NCI-H524 treated with DMSO at 0.1 percent for 48 hours (cell line): ENCODE measurements at regions not wholly inside any gene's neighbourhood (a gene's known extent, or its start where the extent isn't known, plus 50 kb on each side); places are given as distances from the start of the nearest gene placed in this dataset.

Experiments used
- DNase-seq: peaks from one replicate; lab custom pipeline; 2025; lab: John Stamatoyannopoulos, UW

DNA sequence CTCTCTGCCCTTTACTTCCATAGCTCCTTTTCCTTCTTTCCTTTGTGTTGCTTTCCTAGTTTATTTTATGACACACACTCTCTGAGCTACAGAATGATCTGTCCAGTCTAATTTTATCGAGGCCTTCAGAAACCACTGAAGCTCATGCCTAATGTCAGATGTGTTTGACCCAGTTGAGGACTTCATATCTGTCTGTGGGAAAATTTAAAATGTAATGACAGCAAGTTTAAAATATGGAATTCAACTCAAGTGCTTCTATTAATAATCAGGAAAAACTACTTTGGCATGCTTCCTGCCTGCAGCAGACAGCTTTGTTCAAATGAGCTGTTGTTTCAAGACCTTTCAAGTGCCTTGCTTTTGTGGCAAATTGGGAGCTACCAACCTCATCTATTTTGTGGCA, 261.8 kb upstream of the MTNR1B start:
- no peak for DNase-seq

DNA sequence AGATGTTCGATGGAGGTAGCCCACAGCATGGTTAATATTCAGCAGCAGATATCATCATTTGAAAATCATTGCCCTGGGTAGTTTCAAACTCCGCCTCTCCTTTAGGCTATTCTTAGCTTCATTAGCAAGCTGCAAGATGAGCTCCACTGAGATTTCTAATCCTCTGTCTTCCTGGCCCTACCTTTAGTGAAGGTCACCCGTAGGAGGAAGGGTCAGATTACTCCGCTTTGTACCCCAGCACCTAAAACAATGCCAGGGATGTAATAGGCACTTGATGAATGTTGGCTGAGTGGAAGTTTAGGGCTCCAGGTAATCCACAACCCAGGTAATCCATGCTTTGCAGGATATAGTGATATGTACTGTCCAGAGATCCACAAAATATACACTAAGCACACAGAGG, 260.1 kb upstream of the MTNR1B start:
- no peak for DNase-seq

DNA sequence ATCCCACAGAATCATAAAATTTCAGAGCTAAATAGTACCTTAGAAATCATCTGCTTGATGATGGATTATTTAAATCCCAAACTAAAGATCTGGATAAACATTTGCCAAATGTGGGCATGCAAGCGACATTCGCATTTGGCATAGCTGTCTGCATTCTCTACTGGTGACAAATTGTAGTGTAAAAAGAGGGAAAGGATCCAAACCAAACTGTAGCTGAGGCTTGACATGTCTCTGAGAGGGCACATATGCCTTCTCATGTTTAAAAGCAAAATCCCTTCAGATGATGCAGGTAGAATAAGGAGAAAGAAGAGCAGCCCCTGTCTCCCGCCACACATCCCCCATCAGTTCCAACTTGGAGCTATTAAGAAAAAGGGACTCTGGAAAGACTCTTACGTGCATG, 257.5 kb upstream of the MTNR1B start:
- no peak for DNase-seq

DNA sequence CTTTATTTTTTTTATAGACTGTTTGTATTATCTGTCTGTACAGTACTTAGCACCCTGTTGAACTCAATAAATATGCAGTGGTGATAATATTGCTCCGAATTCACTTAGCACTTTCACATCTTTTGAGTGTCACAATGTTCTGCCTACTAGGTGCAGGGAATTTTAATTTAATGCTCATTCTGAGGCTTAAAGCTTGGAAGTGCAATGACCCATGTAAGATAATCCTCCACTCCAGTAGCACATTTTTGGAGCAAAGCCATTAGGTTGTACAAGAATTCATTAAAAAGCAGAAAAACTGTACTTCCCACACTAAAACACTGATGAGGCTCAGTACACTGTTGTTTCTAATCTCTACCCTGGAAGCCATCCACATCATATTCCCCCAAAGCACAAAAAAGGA, 255.3 kb upstream of the MTNR1B start:
- DNase-seq = no peak

DNA sequence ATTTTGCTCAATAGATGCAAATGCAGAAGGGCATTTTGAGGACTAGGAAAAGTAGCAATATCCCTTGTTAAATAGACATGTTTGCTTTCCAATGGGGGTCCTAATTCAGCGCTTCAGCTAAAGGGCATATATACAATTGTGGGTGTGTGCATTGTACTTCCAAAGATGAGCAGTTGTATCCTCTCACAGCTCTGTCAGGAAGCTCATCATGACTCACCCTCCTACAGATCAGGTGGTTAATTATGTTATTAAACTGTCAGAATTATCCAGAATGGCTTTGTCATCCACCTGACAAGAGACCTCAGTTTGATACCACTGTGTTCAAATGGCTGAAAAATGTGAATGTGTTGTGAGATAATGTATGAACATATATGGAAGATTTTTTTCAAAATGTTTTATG, 252.2 kb upstream of the MTNR1B start:
- no peak for DNase-seq

DNA sequence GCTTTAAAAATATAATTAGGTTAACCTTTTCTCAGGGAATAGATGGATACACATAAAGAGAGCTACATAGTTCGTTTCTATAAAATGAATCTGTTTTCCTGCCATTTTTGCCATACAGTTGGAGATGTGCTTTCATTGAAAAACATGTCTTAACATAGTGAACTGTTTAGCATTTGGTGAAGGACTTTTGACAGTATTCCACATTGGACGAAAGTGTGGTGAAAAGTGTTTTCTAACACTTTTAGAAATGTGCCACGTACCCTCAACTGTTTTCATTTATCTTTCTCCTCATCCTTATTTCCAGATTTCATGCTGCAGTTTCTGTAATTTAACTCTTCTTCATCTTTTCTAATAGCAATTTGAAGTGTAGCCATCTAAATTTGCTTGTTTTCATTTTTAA, 249.1 kb upstream of the MTNR1B start:
- DNase-seq = no peak

DNA sequence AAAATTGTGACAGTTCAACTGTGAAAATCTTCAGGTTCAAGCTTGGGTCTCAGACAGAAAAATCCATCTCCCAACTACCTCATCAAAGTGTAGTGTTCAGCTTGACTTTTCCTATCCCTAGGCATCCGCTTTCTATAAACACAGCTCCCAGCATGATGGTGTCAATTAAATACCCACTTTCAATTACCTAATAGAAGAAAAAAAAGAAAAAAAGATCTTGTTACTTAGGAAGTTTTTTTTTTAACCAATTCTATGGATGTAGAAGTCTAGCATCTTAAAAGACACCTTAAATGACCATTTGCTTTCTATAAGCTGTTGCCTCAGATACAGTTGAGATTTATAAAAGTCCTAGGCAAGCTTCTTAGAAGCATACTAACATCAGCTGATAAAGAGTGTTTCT, 244.1 kb upstream of the MTNR1B start:
- DNase-seq = no peak

DNA sequence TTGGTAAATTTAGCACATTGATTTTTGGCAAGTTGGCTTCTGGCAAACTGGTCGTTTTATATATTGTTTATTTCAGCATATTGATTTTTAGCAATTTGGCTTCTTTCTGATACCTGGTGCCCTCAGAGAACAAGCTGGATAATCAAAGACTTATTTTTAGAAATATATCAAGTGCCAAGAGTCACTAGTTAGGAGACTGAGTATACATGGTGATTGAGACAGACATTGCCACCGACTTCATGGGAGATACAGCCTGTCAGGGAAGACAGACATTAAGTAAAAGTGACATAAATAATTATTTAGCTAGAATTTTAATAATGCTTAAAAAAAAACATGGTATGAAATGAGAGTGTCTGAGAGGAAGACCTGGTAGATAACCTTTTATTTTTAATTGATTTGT, 242.3 kb upstream of the MTNR1B start:
- DNase-seq = no peak

DNA sequence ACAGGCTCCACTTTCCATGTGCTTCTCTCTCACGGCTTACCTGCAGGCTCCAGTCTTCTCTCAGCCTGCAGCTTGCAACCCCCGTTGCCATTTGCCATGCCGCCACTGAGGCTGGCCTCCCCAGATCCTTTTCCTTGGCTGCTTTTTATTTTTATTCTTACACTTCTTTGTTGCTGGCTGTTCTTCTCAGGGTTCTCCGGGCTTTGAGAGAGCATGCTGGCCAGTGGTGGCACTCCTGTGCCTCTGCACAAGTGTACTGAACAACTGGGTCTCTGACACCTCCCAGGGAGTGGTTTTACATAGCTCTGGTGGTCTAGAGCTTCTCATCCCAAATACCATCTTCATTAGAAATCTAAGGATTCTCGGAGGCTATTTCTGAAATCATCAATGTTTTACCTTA, 241.7 kb upstream of the MTNR1B start:
- DNase-seq = no peak

DNA sequence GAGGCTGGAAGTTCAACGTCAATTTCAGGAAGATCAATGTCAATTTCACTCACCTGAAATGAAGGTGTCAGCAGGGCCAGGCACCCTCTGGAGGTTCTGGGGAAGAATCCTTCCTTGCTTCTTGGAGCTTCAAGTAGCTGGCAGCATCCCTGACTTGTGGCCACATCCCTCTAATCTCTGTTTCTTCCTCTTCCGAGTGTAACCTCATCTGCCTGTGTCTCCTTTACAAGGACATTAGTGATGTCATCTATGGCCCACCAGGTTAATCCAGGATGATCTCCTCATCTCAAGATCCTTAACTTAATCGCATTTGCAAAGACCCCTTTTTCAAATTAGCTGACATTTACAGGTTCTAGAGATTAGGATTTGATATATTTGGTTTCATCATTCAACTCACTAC, 240.8 kb upstream of the MTNR1B start:
- peak; percentile 48 for DNase-seq

DNA sequence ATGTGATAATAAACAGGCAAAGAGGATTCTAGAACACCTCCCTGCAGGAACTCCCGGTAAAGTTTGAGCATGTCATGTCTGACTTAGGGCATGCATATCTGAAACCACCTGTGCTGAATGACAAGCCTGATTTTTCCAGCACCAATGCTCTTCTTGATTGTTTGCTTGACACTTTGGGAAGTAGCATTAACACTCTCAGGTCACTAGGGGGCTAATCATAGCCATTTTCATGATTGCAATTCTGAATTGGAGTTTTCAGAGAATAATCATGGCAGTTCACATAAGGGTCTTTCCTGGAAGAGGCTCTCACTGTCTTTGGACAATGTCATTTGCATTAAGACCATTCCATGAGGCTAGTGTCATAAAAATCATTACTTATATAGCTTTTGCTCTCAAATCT, 234.4 kb upstream of the MTNR1B start:
- no peak for DNase-seq

DNA sequence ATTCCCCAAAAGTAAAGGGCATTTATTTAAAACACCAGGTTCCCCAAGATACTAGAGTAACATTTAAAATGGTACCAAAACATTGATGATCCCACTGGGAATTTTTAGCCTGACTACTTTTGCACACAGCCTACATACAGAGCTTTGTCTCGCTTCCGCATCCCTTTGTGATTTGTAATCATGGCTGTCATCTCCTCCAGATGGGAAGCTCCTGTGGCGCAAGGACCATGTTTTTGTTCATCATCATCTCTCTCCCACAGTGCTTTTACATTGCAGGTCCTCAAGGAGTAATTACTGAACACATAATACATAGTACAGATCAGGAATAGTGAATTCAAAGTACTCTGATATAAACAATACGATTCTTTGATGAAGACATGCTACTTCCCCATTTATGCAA, 231.2 kb upstream of the MTNR1B start:
- DNase-seq = no peak

DNA sequence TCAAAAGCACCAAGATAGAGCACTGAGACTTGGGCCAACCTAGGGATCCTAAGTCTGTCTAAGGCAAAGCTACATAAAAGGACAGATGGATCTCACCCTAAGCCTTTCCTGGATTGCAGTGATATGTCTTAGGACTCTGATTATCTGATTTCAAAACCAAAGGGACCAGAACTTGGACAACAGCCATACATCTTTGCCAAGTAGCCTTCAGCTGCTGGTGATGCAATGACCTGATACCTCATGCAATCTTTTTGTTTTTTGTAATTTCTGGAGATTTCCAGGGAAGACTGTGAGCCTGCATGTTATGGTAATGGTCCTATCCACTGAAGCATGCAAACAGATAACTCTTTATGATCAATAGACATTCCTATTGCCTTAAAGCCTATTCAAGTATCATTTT, 230.4 kb upstream of the MTNR1B start:
- DNase-seq = peak; percentile 26

DNA sequence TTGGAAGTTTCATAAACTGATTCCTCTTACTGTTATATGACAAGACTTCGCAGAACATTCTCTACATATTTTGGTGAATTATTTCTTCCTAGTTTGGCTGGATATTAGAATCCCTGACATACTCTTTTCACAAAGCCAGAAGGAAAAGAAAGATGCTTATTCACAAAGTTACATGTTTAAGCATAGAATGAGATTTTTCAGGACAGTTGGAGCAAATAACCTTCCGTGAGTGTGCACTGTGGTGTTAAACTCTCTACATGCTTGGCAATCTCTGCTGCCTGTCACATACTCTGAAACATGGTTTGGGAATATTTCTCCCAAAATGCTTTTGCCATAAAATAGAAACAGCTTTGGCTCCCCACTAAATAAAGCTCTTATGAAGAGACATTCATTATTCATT, 230.0 kb upstream of the MTNR1B start:
- DNase-seq = no peak

DNA sequence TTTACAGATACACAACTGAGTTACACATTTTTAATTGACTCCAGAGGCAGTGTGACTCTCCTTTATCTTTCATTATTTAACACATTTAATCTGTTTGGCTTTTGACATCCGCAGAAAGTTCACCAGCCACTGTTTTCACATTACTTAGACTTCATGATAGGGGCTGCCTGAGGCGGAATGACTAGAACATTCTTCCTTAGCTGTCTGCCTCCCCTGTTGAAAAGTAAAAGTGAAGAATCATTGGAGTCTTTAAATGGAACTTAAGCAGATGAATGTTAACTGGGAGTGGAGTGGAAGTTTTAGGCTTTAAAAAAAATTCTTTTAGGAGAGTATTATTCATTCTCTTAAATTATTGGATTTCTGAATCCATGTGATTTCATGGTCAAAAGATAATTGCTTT, 229.2 kb upstream of the MTNR1B start:
- no peak for DNase-seq

DNA sequence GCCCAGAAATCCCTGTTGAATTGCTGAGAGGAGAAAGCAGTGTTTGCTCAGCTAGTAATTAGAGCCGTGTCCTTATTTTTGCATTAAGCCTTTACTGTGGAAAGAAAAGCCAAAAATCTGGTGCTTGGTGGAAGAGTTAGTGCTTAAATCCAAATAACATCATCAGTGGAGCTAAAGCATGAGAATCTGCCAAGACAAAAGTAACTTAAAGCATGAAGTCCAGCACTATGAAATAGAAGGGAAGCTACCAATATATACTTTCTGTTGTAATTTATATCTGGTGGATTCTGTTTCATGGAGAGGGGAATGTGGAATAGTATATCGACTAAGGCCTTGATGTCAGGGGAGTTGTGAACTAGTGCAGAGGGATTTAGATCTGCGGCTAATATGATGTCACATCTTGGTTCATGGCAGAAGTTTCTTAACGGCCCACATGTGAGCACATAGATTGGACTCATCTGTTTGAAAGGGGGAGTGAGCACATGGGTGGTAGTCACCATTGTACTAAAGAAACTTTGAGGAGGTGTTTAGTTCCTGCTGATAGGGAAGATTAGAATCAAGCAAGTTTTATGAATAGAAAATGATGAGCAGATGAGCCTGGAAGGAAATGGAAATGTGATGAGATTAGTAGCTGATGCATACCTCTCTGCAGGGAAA, 224.4 kb upstream of the MTNR1B start:
- DNase-seq = no peak

DNA sequence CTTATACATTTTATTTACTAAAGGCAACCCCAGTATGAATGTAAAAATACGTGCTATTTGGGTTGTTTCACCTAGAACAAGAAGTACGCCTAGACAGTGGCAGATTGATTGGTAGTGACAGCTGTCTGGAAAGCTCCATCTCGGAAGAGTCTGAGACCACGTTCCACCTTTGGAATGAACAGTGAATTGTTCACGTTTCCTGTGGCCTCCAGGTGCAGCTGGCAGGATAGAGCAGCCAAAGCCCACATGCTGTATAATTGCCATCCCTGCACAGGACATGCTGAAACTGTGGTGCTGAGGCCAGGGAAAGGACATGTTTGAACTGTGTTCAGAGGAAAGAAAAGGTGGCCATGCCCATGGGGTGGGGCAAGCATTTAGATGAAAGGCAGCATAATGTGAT, 218.7 kb upstream of the MTNR1B start:
- DNase-seq = no peak

DNA sequence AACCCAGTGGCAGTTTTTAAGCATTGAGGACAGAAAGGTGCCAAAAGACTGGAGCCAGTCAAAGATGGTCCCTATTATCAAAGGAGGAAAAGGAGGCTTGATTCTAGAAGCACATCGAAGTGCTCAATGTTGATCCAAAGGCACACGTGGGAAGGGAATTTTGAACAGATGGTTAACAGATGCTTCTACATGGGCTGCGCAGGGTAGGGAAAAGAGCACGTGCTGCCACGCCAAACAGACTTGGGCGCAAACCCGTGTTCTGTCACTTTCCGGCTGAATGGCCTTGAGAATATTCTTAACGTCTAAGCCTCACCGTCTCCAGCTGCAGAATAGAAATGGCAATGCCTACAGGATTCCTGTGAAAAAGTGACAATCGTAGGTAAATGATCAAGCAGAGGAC, 217.9 kb upstream of the MTNR1B start:
- peak; percentile 14 for DNase-seq

DNA sequence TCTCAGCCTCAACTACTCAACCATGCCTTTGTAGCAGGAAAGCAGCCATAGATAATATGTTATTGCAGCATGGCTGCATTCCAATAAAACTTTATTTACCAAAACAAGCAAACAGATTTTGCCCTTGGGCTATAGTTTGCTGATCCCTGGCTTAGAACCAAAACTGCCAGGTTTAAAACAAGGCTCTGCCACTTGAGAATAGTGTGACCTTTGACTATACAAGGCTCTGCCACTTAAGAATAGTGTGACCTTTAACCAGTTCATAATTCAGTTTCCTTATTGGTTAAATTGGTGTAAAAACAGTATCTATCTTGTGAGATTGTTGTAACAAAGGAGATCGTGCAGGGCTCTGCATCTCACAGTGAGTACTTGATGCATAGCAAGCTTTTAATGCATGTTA, 217.3 kb upstream of the MTNR1B start:
- DNase-seq = no peak

DNA sequence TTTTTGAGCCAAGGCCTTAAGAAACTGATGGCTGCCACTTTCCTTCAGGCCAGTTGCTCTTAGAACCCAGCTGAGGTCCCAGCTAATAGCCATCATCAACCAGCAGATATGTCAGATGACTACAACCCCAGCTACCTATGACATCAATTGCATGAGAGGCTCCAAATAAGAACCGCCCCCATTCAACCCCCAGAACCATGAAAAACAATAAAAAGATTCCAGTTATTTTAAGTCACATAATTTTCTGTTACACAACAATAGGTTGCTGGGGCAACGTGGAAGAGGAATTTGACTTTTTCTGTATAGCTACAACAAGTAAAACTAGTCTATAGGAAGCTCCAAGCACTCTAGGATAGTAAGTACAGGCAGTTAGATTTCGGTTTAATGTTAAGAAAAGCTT, 216.3 kb upstream of the MTNR1B start:
- DNase-seq = no peak

DNA sequence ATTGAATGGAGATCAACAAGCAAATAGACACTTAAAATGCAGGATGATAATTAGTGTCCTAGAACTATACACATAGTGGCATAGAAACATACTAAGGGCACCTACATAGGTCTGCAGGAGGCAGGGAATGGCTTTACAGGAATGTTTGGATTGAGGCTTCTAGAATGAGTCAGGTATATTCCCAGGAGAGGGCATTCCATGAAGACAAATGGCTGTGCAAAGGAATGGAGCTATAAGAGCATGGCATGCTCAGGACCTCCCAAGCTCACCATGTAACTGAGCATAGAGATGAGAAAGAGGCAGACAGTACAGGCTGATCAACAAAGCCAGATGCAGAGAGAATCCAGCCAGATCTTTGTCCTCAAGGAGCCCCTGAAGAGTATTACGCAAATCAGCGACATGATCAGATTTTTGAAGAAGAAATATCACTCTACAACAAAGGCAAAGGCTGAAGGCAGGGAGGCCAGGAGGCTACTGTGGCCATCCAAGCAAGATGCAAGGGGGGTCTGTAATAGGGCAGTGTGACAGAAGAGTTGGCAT, 211.1 kb upstream of the MTNR1B start:
- no peak for DNase-seq

DNA sequence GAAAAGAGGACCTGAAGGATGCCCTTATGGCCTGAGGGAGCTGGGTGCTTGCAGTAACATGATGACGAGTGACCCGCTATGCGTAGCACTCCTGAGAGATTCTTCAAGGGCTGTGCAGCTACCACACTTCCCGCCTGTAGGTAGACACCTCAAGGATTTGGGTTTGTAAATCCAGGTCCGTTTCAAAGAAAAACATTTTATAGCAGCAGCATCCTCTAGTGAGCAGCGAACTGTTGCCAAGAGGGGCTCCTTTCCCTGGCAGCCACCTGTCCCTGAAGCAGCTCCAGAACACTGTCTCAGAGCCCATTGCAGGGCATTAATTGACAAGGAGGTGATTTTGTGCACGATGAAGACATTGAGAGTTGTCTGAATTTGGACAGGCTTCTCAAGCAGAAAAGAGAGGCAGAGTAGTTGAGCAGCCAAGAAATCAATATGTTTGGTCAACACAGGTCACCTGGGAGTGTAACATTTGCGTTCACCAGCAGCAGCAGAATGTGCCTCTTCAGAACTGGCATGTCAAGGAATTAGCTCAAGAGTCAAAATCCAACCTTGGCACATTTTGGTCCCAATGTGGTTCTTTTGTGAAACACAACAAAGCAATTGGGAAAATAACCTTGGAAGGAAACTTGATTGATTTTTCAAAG, 209.8 kb upstream of the MTNR1B start:
- DNase-seq = no peak

DNA sequence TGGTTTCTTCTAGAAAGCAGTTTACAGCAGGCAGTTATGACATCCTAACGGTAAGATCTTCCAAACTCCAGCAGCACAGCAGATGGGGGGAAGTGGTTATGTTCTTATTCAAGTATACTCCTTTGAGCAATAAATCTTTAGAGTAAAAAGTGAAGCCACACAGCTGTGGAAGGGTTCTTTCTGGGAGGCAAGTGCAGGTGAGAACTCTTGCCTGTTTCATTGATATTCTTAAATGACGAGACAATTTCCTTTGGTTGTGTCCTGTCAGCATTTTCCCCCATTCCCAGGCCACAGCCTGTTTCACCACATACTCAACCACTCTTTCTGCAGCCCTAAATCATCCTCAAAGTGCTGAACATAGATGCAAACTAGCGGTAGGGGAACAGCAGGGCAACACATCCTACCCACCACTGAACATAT, 207.3 kb upstream of the MTNR1B start:
- no peak for DNase-seq

DNA sequence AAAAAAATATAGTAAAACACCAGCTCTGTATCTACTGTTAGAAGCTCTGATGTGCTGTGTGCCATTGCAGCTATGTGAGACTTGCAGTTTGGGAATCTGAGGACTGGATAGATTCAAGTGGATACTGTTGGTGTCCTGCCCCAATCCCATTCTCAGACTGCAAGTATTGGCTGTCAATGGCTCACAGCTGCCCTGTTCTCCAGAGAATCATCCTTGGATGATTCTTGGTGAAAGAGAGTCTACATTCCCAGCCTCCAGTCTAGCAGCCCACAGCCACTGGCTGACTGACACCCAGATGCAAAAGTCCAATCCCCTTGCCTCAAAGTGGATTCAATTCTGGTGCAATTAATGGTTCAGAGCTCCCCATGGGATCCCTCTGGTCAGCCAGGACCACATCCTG, 206.1 kb upstream of the MTNR1B start:
- no peak for DNase-seq
